Left lung (tissue), 4 donors: ENCODE measurements at regions not wholly inside any gene's neighbourhood (a gene's known extent, or its start where the extent isn't known, plus 50 kb on each side); places are given as distances from the start of the nearest gene placed in this dataset.

Source experiments
- ATAC-seq: fragments of 200-7000 bp; cut with Tn5 transposase; one replicate; pipeline ENCODE4 v1.9.1; 2020; ENCODE audit warnings: moderate library complexity
- DNase-seq, 4 donors: peaks; one replicate each; pipeline ENCODE4 v3.0.0-alpha.2; 2013 to 2020
- H3K27ac ChIP-seq, 2 donors: fragments of 200-600 bp; sonication (generic) in 1 of 2; one replicate each; pipeline versions ENCODE4 v1.5.0 to v1.8.0; 2020 to 2021
- H3K27me3 ChIP-seq, 2 donors: fragments of 200-600 bp; sonication (generic) in 1 of 2; one replicate each; pipeline versions ENCODE4 v1.5.0 to v1.8.0; 2020 to 2021
- H3K36me3 ChIP-seq, 2 donors: fragments of 200-600 bp; sonication (generic) in 1 of 2; one replicate each; pipeline versions ENCODE4 v1.5.0 to v1.8.0; 2020 to 2021
- H3K4me1 ChIP-seq, 2 donors: fragments of 200-600 bp; one replicate each; pipeline ENCODE4 v1.8.0; 2021
- H3K4me3 ChIP-seq, 2 donors: fragments of 200-600 bp; sonication (generic) in 1 of 2; one replicate each; pipeline versions ENCODE4 v1.5.0 to v1.8.0; 2020 to 2021; ENCODE audit warnings: mild to moderate bottlenecking in 1 of 2
- H3K9me3 ChIP-seq, 2 donors: fragments of 200-600 bp; sonication (generic) in 1 of 2; one replicate each; pipeline versions ENCODE4 v1.5.0 to v1.8.0; 2020 to 2021
- intact Hi-C, 2 donors: fragments of 100-400 bp; cut with DNase I; formaldehyde crosslinking; loops; one replicate each; pipeline versions ENCODE4 v1.11.2 to v1.14.2; 2022
- TF ChIP-seq, protein P1 (sequence below), 2 donors: fragments of 200-600 bp; sonication (generic) in 1 of 2; IDR thresholded peaks; one replicate each; pipeline versions ENCODE4 v1.5.0 to v1.8.0; 2021; ENCODE audit warnings: antibody characterized with exemption in 2 of 2
- donor health status: DM: no; HTN: yes; CAD: no.
- donor health status: DM: no; HTN: no; CAD: no.

DNA sequence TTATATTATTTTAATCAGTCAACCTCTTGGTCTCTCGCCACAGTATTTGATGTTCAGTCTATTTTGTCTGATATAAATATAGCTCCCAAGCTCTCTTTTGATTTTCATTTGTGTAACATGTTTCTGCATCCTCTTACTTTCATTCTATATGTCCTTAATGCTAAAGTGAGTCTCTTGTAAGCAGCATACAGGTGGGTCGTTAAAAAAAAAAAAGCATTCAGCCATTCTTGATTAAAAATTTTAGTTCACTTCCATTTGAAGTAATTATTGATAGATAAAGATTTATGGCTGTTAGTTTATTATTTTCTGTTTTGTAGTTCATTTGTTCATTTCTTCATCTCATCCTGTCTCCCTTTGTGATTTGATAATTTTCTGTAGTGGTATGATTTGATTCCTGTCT lies 229.1 kb downstream of the GUCY2F start:
- no peak for ATAC-seq
- intact Hi-C loops, result no loop called here
- no peaks in the 10 kb centered on the region for H3K27me3 ChIP-seq
- peaks cover 0 to 3% of the 10 kb centered on the region in 2 donors for H3K9me3 ChIP-seq
- H3K27ac ChIP-seq, result no peak overlapping the region
- H3K36me3 ChIP-seq, result no peaks in the 10 kb centered on the region
- DNase-seq, result no peak
- no peak overlapping the region for H3K4me3 ChIP-seq
- no peaks in the 10 kb centered on the region for H3K4me1 ChIP-seq
- TF ChIP-seq, protein P1, sequence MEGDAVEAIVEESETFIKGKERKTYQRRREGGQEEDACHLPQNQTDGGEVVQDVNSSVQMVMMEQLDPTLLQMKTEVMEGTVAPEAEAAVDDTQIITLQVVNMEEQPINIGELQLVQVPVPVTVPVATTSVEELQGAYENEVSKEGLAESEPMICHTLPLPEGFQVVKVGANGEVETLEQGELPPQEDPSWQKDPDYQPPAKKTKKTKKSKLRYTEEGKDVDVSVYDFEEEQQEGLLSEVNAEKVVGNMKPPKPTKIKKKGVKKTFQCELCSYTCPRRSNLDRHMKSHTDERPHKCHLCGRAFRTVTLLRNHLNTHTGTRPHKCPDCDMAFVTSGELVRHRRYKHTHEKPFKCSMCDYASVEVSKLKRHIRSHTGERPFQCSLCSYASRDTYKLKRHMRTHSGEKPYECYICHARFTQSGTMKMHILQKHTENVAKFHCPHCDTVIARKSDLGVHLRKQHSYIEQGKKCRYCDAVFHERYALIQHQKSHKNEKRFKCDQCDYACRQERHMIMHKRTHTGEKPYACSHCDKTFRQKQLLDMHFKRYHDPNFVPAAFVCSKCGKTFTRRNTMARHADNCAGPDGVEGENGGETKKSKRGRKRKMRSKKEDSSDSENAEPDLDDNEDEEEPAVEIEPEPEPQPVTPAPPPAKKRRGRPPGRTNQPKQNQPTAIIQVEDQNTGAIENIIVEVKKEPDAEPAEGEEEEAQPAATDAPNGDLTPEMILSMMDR (IDR thresholded peaks at IDR 0.05), result no peak

- H3K27ac ChIP-seq, result no peak overlapping the region
- intact Hi-C loops, result no loop called here
- TF ChIP-seq, protein P1 (IDR thresholded peaks at IDR 0.05), result no peak
Measured at GRCh38 chrX:109218761-109219160, 263.1 kb downstream of the GUCY2F start.

GRCh38 chrX:109199726-109200125 lies 282.2 kb downstream of the GUCY2F start:
- no peak for DNase-seq
- no peak overlapping the region for H3K4me3 ChIP-seq
- TF ChIP-seq, protein P1 (IDR thresholded peaks at IDR 0.05), result no peak
- intact Hi-C loops, result no loop called here
- no peaks in the 10 kb centered on the region for H3K4me1 ChIP-seq
- ATAC-seq, result no peak
- H3K27ac ChIP-seq, result no peak overlapping the region
- no peaks in the 10 kb centered on the region for H3K27me3 ChIP-seq
- H3K36me3 ChIP-seq, result no peaks in the 10 kb centered on the region
- peaks cover 0 to 3% of the 10 kb centered on the region in 2 donors for H3K9me3 ChIP-seq

More at GRCh38 chrX:109218761-109219160, 263.1 kb downstream of the GUCY2F start:
- ATAC-seq, result no peak
- H3K27me3 ChIP-seq, result no peaks in the 10 kb centered on the region
- H3K4me3 ChIP-seq, result no peak overlapping the region
- no peaks in the 10 kb centered on the region for H3K36me3 ChIP-seq
- DNase-seq, result no peak
- H3K4me1 ChIP-seq, result no peaks in the 10 kb centered on the region
- H3K9me3 ChIP-seq, result no peaks in the 10 kb centered on the region

GRCh38 chrX:109190542-109190941 lies 291.3 kb downstream of the GUCY2F start:
- H3K4me1 ChIP-seq, result no peaks in the 10 kb centered on the region
- DNase-seq (no peak), ATAC-seq (no peak)
- H3K27ac ChIP-seq, result no peak overlapping the region
- intact Hi-C loops, result no loop called here
- no peak overlapping the region for H3K4me3 ChIP-seq
- no peaks in the 10 kb centered on the region for H3K27me3 ChIP-seq
- no peaks in the 10 kb centered on the region for H3K36me3 ChIP-seq
- no peaks in the 10 kb centered on the region for H3K9me3 ChIP-seq
- TF ChIP-seq, protein P1 (IDR thresholded peaks at IDR 0.05), result no peak

GRCh38 chrX:109187473-109188168 lies 294.3 kb downstream of the GUCY2F start:
- intact Hi-C loops, result no loop called here
- ATAC-seq, result no peak

More at GRCh38 chrX:109187473-109188168, 294.3 kb downstream of the GUCY2F start:
- Histone ChIP-seq H3K27ac (no peak overlapping the region), H3K9me3 (no peaks in the 10 kb centered on the region), H3K4me1 (no peaks in the 10 kb centered on the region), H3K27me3 (no peaks in the 10 kb centered on the region), H3K4me3 (no peak overlapping the region), H3K36me3 (no peaks in the 10 kb centered on the region)
- no peak for DNase-seq
- TF ChIP-seq, protein P1 (IDR thresholded peaks at IDR 0.05), result no peak
